ENCODE measurements at regions not wholly inside any gene's neighbourhood (a gene's known extent, or its start where the extent isn't known, plus 50 kb on each side); places are given as distances from the start of the nearest gene placed in this dataset.

DNA sequence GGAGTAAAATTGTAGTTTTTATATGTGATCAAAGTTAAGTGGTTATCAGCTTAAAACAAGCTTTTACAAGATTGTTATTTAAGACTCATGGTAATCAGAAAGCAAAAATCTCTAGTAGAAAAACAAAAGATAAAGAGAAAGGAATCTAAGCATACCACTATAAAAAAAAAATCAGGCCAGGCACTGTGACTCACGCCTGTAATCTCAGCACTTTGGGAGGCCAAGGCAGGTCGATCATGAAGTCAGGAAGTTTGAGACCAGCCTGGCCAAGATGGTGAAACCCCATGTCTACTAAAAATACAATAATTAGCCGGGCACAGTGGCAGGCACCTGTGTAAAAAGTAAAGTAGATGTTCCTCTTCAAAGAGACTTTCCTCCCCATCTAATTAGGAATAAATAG is 265.9 kb upstream of the NRP1 start:
- no peaks in the 10 kb centered on the region for H3K4me1 ChIP-seq (replicated peaks in 1 of 4; ENCODE audit: control insufficient read depth in 3 of 4, insufficient read depth in 4 of 4, low read length in 3 of 4)
- no peak overlapping the region for H2BK120ac ChIP-seq (replicated peaks; ENCODE audit: low read depth, low read length)
- TF ChIP-seq TBP (IDR thresholded peaks at IDR 0.05; ENCODE audit: low read depth, low read length) = no peak
- no peak for TF ChIP-seq EP300 (IDR thresholded peaks at IDR 0.05; ENCODE audit: borderline replicate concordance in 1 of 2, low read depth in 2 of 2, low read length in 2 of 2)
- TF ChIP-seq BRCA1 (IDR thresholded peaks at IDR 0.05; ENCODE audit: low read depth, low read length) = no peak
- TF ChIP-seq SIRT6 (IDR thresholded peaks at IDR 0.05; ENCODE audit: low read length) = no peak
- TF ChIP-seq ASH2L (IDR thresholded peaks at IDR 0.05; ENCODE audit: low read length) = no peak
- TF ChIP-seq NRF1 (IDR thresholded peaks at IDR 0.05; ENCODE audit: low read depth, low read length) = no peak
- TF ChIP-seq RBBP5 (IDR thresholded peaks at IDR 0.05; ENCODE audit: borderline replicate concordance, low read depth, low read length) = no peak
- TF ChIP-seq CHD1 (IDR thresholded peaks at IDR 0.05; ENCODE audit: low read depth, low read length) = no peak
- no peak for TF ChIP-seq GTF2F1 (IDR thresholded peaks at IDR 0.05; ENCODE audit: borderline replicate concordance, low read depth, low read length)
- TF ChIP-seq RNF2 (IDR thresholded peaks at IDR 0.05; ENCODE audit: borderline replicate concordance, low read depth, low read length, missing control alignments, poor library complexity, severe bottlenecking) = no peak
- TF ChIP-seq ZNF274 (IDR thresholded peaks at IDR 0.05; ENCODE audit: borderline replicate concordance, extremely low read depth, low read length) = no peak
- no peak for TF ChIP-seq TCF12 (IDR thresholded peaks at IDR 0.05; ENCODE audit: low read depth, low read length)
- no peak for TF ChIP-seq CBX8 (IDR thresholded peaks at IDR 0.05; ENCODE audit: borderline replicate concordance, low read depth, low read length)
- no peak for TF ChIP-seq CEBPB (IDR thresholded peaks at IDR 0.05; ENCODE audit: low read depth, low read length)
- TF ChIP-seq POLR2AphosphoS5 (IDR thresholded peaks at IDR 0.05; ENCODE audit: low read depth, low read length) = no peak
- H3K79me2 ChIP-seq (ENCODE audit: control insufficient read depth in 1 of 2, insufficient read depth in 2 of 2, low read length in 2 of 2) = no peaks in the 10 kb centered on the region
- no peaks in the 10 kb centered on the region for H3K23me2 ChIP-seq (ENCODE audit: low read depth, low read length)
- no peak overlapping the region for H4K8ac ChIP-seq (ENCODE audit: extremely low read depth, insufficient read depth, low read length)
- POLR2A ChIA-PET (ENCODE audit: partially characterized antibody) = no interaction called here
- H4K20me1 ChIP-seq (replicated peaks in 1 of 2; ENCODE audit: control insufficient read depth in 1 of 2, insufficient read depth in 2 of 2, low read length in 2 of 2) = no peaks in the 10 kb centered on the region
- H2BK20ac ChIP-seq (ENCODE audit: low read length) = no peak overlapping the region
- no peaks in the 10 kb centered on the region for H3K36me3 ChIP-seq (ENCODE audit: control insufficient read depth in 2 of 4, insufficient read depth in 4 of 4, low read length in 3 of 4)
- no peak overlapping the region for H3K4me3 ChIP-seq (ENCODE audit: extremely low read depth in 1 of 4, insufficient read depth in 2 of 4, low read depth in 3 of 4, low read length in 4 of 4)
- H4K5ac ChIP-seq (ENCODE audit: insufficient read length, low read depth, low read length) = no peak overlapping the region
- no peaks in the 10 kb centered on the region for H3K79me1 ChIP-seq (ENCODE audit: low read depth, low read length)
- no peak overlapping the region for H3K56ac ChIP-seq (replicated peaks; ENCODE audit: insufficient read length, low read depth, low read length)
- DNase-seq (ENCODE audit: low read depth in 1 of 2, low spot score in 2 of 2) (no peak), FAIRE-seq (no peak)
- H3K9ac ChIP-seq (replicated peaks in 1 of 4; ENCODE audit: extremely low read depth in 1 of 4, low read depth in 3 of 4, low read length in 3 of 4) = no peak overlapping the region
- H2BK15ac ChIP-seq (ENCODE audit: low read length) = no peak overlapping the region
- H3K4ac ChIP-seq (replicated peaks; ENCODE audit: insufficient read length, low read depth, low read length) = no peak overlapping the region
- H3K23ac ChIP-seq (ENCODE audit: insufficient read length) = no peak overlapping the region
- no peak overlapping the region for H3K18ac ChIP-seq (ENCODE audit: extremely low read depth, low read length)
- H3K4me2 ChIP-seq (ENCODE audit: insufficient read depth in 1 of 2, low read depth in 2 of 2, low read length in 2 of 2) = no peak overlapping the region
- no peak overlapping the region for H3K14ac ChIP-seq (ENCODE audit: insufficient read length)
- H3K27ac ChIP-seq (ENCODE audit: low read depth, low read length) = no peak overlapping the region
- 77% methylated on average over 3 of the region's 3 CpGs; no CpG with 5 or more reads in 1 of the 2 experiments for WGBS, 2 experiments (ENCODE audit: extremely low coverage in 1 of 2, insufficient coverage in 1 of 2, insufficient read length in 1 of 2, insufficient replicate concordance in 2 of 2, low coverage in 1 of 2, low lambda C conversion rate in 2 of 2, missing lambda C conversion rate in 1 of 2)
- no peak overlapping the region for H2BK12ac ChIP-seq (ENCODE audit: low read depth, low read length)
- peaks cover 0 to 5% of the 10 kb centered on the region in 2 experiments; a peak in 1 of 4 replicates for H3K9me3 ChIP-seq (ENCODE audit: insufficient read depth in 2 of 2, low read depth in 1 of 2, low read length in 1 of 2)
- CTCF ChIA-PET (ENCODE audit: partially characterized antibody) = no interaction called here
- no peak overlapping the region for H2AK5ac ChIP-seq (ENCODE audit: low read depth, low read length)
- H4K91ac ChIP-seq (replicated peaks; ENCODE audit: insufficient read length, low read length) = no peak overlapping the region
- no peaks in the 10 kb centered on the region for H3K27me3 ChIP-seq (replicated peaks in 1 of 4; ENCODE audit: control insufficient read depth in 3 of 4, extremely low read depth in 1 of 4, insufficient read depth in 3 of 4, low read length in 3 of 4)
- no peak overlapping the region for H2AFZ ChIP-seq (ENCODE audit: low read length)
- H2BK5ac ChIP-seq (ENCODE audit: low read depth, low read length) = no peak overlapping the region

All from H1 (cell line).